ENCODE measurements at regions not wholly inside any gene's neighbourhood (a gene's known extent, or its start where the extent isn't known, plus 50 kb on each side); places are given as distances from the start of the nearest gene placed in this dataset.

GRCh38 chr18:2325308-2325849 is 245.9 kb downstream of the METTL4 start:
- FAIRE-seq = peak; percentile 21
- no peak for TF ChIP-seq CTCF (IDR thresholded peaks at IDR 0.05; ENCODE audit: insufficient read depth, missing control alignments)
- DNase-seq (ENCODE audit: insufficient read length, low spot score) = no peak

GRCh38 chr18:2325933-2326332 is 245.4 kb downstream of the METTL4 start:
- DNase-seq (ENCODE audit: insufficient read length, low spot score) = no peak
- TF ChIP-seq CTCF (IDR thresholded peaks at IDR 0.05; ENCODE audit: insufficient read depth, missing control alignments) = no peak
- no peak for FAIRE-seq

- DNase-seq (ENCODE audit: insufficient read length, low spot score) (no peak), FAIRE-seq (no peak)
Measured at GRCh38 chr18:2326999-2327398, 244.3 kb downstream of the METTL4 start.

GRCh38 chr18:2330764-2331163 is 240.5 kb downstream of the METTL4 start:
- FAIRE-seq = peak; percentile 73
- no peak for DNase-seq (ENCODE audit: insufficient read length, low spot score)

More at GRCh38 chr18:2326999-2327398, 244.3 kb downstream of the METTL4 start:
- no peak for TF ChIP-seq CTCF (IDR thresholded peaks at IDR 0.05; ENCODE audit: insufficient read depth, missing control alignments)

GRCh38 chr18:2331491-2331890 is 239.8 kb downstream of the METTL4 start:
- no peak for TF ChIP-seq CTCF (IDR thresholded peaks at IDR 0.05; ENCODE audit: insufficient read depth, missing control alignments)
- DNase-seq (ENCODE audit: insufficient read length, low spot score) (no peak), FAIRE-seq (peak; percentile 99)

More at GRCh38 chr18:2330764-2331163, 240.5 kb downstream of the METTL4 start:
- no peak for TF ChIP-seq CTCF (IDR thresholded peaks at IDR 0.05; ENCODE audit: insufficient read depth, missing control alignments)

- FAIRE-seq (peak; percentile 38), DNase-seq (ENCODE audit: insufficient read length, low spot score) (no peak)
- TF ChIP-seq CTCF (IDR thresholded peaks at IDR 0.05; ENCODE audit: insufficient read depth, missing control alignments) = no peak
Measured at GRCh38 chr18:2336690-2337392, 234.5 kb downstream of the METTL4 start.

GRCh38 chr18:2337552-2338141 is 233.7 kb downstream of the METTL4 start:
- TF ChIP-seq CTCF (IDR thresholded peaks at IDR 0.05; ENCODE audit: insufficient read depth, missing control alignments) = no peak
- peak; percentile 91 for FAIRE-seq
- no peak for DNase-seq (ENCODE audit: insufficient read length, low spot score)

Data from D721Med (cell line).